Endothelial cell of umbilical vein (primary cell): ENCODE measurements at regions not wholly inside any gene's neighbourhood (a gene's known extent, or its start where the extent isn't known, plus 50 kb on each side); places are given as distances from the start of the nearest gene placed in this dataset.

Experiments used
- BruUV-seq: library from RNA; stranded (reverse); fragments of 400-500 nt; replicated peaks from 2 replicates; lab custom pipeline; 2021; lab: Mats Ljungman, UMichigan
- CTCF ChIA-PET: fragments of 300-600, 350-600 bp; sonication (Branson Sonifier 250); formaldehyde crosslinking; loops from one replicate; lab custom pipeline; 2021; ENCODE audit warnings: antibody characterized with exemption, inconsistent platforms; lab: Charles Lee
- POLR2A ChIA-PET: fragments of 300-600, 350-600 bp; sonication (Branson Sonifier 250); formaldehyde crosslinking; loops from one replicate; lab custom pipeline; 2021; ENCODE audit warnings: antibody characterized with exemption, inconsistent platforms; lab: Charles Lee
- DNase-seq: peaks from one replicate; pipeline ENCODE4 v3.0.0-alpha.2; 2011; ENCODE audit warnings: low read depth, low spot score
- FAIRE-seq: peaks from 2 replicates; lab custom pipeline; 2011; peaks lifted over from hg19 to GRCh38; lab: Jason Lieb, UNC
- H2AFZ ChIP-seq: 2 replicates; pipeline ENCODE4 v1.6.0; 2012; ENCODE audit warnings: low read depth, low read length, control low read depth, inconsistent platforms
- H3K27ac ChIP-seq: 2 replicates; pipeline ENCODE4 v1.5.1; 2011; ENCODE audit warnings: low read depth, mild to moderate bottlenecking, control low read depth, low read length, moderate library complexity; ENCODE audit not compliant: insufficient read depth
- H3K27me3 ChIP-seq, 2 experiments: 2 replicates each; pipeline versions ENCODE4 v1.6.0 to v1.6.1; 2011; ENCODE audit warnings: low read length in 2 of 2, mixed read lengths in 1 of 2; ENCODE audit not compliant: control insufficient read depth in 2 of 2, insufficient read depth in 2 of 2
- H3K36me3 ChIP-seq, 2 experiments: 2 replicates in 1 of 2; 3 replicates in 1 of 2; pipeline ENCODE4 v1.5.1; 2011; ENCODE audit warnings: low read length in 2 of 2, mild to moderate bottlenecking in 1 of 2, moderate library complexity in 1 of 2; ENCODE audit not compliant: control insufficient read depth in 2 of 2, insufficient read depth in 2 of 2; ENCODE audit errors: extremely low read depth in 1 of 2
- H3K4me1 ChIP-seq: 3 replicates; pipeline ENCODE4 v1.5.1; 2011; ENCODE audit warnings: mild to moderate bottlenecking, low read length; ENCODE audit not compliant: control insufficient read depth, insufficient read depth; ENCODE audit errors: extremely low read depth
- H3K4me2 ChIP-seq: 2 replicates; pipeline ENCODE4 v1.6.1; 2011; ENCODE audit warnings: low read length, control low read depth, mixed read lengths; ENCODE audit not compliant: insufficient read depth
- H3K4me3 ChIP-seq, 3 experiments: fragments of 200-600 bp in 1 of 3; sonication (generic), shearing (Covaris generic) in 1 of 3; replicated peaks in 1 of 3; 2 replicates each; pipeline ENCODE4 v1.5.1; 2011 to 2016; ENCODE audit warnings: control low read depth in 3 of 3, low read length in 3 of 3, mild to moderate bottlenecking in 2 of 3, inconsistent platforms in 1 of 3, low read depth in 1 of 3, moderate library complexity in 1 of 3; ENCODE audit not compliant: insufficient read depth in 1 of 3
- H3K79me2 ChIP-seq: 2 replicates; pipeline ENCODE4 v1.6.0; 2012; ENCODE audit warnings: low read length, inconsistent platforms; ENCODE audit not compliant: control insufficient read depth, insufficient read depth
- H3K9ac ChIP-seq: replicated peaks from 2 replicates; pipeline ENCODE3; 2011; ENCODE audit warnings: low read length, control low read depth; ENCODE audit not compliant: insufficient read depth; ENCODE audit errors: extremely low read depth
- H3K9me1 ChIP-seq: replicated peaks from 3 replicates; pipeline ENCODE4 v1.6.0; 2011; ENCODE audit warnings: mild to moderate bottlenecking, low read length; ENCODE audit not compliant: control insufficient read depth, insufficient read depth; ENCODE audit errors: extremely low read depth
- H3K9me3 ChIP-seq: replicated peaks from 2 replicates; pipeline ENCODE4 v1.5.1; 2012; ENCODE audit warnings: low read length, inconsistent platforms; ENCODE audit not compliant: control insufficient read depth, insufficient read depth
- H4K20me1 ChIP-seq: replicated peaks from 2 replicates; pipeline ENCODE3; 2011; ENCODE audit warnings: mild to moderate bottlenecking, low read length; ENCODE audit not compliant: control insufficient read depth, insufficient read depth; ENCODE audit errors: extremely low read depth
- EZH2 ChIP-seq: IDR thresholded peaks from 2 replicates; pipeline ENCODE4 v1.6.1; 2012; ENCODE audit warnings: borderline replicate concordance, low read depth, mild to moderate bottlenecking, moderate library complexity, low read length, inconsistent platforms; ENCODE audit not compliant: severe bottlenecking
- FOS ChIP-seq: IDR thresholded peaks from 2 replicates; pipeline ENCODE4 v1.6.1; 2011; ENCODE audit warnings: mild to moderate bottlenecking, low read length, moderate library complexity, borderline replicate concordance; ENCODE audit not compliant: insufficient read depth
- GATA2 ChIP-seq: IDR thresholded peaks from 2 replicates; pipeline ENCODE4 v1.7.0; 2011; ENCODE audit warnings: low read depth, mild to moderate bottlenecking, moderate library complexity, mixed read lengths, low read length; ENCODE audit not compliant: insufficient read length, insufficient read depth
- JUN ChIP-seq: IDR thresholded peaks from 2 replicates; pipeline ENCODE4 v1.6.1; 2011; ENCODE audit warnings: borderline replicate concordance, low read depth; ENCODE audit not compliant: insufficient read length, insufficient read depth
- MYC ChIP-seq: IDR thresholded peaks from one replicate; pipeline ENCODE4 v1.6.1; 2011; ENCODE audit warnings: mild to moderate bottlenecking, low read depth, low read length
- POLR2A ChIP-seq: IDR thresholded peaks from 2 replicates; pipeline ENCODE4 v1.6.1; 2012; ENCODE audit warnings: low read depth, mild to moderate bottlenecking, control low read depth, low read length
- POLR2AphosphoS5 ChIP-seq: IDR thresholded peaks from 2 replicates; pipeline ENCODE4 v1.6.1; 2012; ENCODE audit warnings: low read depth, mild to moderate bottlenecking, control low read depth, low read length, moderate library complexity; ENCODE audit not compliant: insufficient read depth
- dilution Hi-C: fragments of 300-500 bp; cut with MboI; formaldehyde crosslinking; loops from one replicate; pipeline ENCODE4 v1.15.0; 2019; ENCODE audit warnings: low sequenced_read_pairs; ENCODE audit not compliant: extremely low pct_ligation_motif_present
- intact Hi-C: fragments of 100-400 bp; cut with micrococcal nuclease; formaldehyde crosslinking; loops from one replicate; pipeline ENCODE4 v1.10.0; 2022
- TF ChIP-seq, protein P1 (sequence below), 2 donors: IDR thresholded peaks; 1 replicate in 1 of 2; 2 replicates in 1 of 2; pipeline ENCODE4 v1.5.1; 2011; ENCODE audit warnings: low read length in 2 of 2, mild to moderate bottlenecking in 2 of 2, moderate library complexity in 2 of 2, control low read depth in 1 of 2, inconsistent platforms in 1 of 2, low read depth in 1 of 2; ENCODE audit not compliant: insufficient read depth in 1 of 2; ENCODE audit errors: extremely low read depth in 1 of 2
- TF ChIP-seq, protein P2 (sequence below): IDR thresholded peaks from 2 replicates; pipeline ENCODE4 v1.6.1; 2011; ENCODE audit not compliant: insufficient read depth, insufficient read length

GRCh38 chr1:99083338-99083737 is 78.7 kb upstream of the PLPPR5 start:
- POLR2A ChIA-PET: no interaction called here
- BruUV-seq: no TSS peak
- no peaks in the 10 kb centered on the region for H4K20me1 ChIP-seq
- H3K79me2 ChIP-seq: no peaks in the 10 kb centered on the region
- intact Hi-C loops (loop anchor here (10.0 kb wide), 1 partner anchor 199 kb away; no protein-coding TSS in a partner anchor), dilution Hi-C loops (no loop called here)
- no peak overlapping the region for H3K4me2 ChIP-seq
- DNase-seq: no peak
- H3K9me3 ChIP-seq: no peaks in the 10 kb centered on the region
- H3K27ac ChIP-seq: no peak overlapping the region
- no peak overlapping the region for H2AFZ ChIP-seq
- H3K36me3 ChIP-seq: no peaks in the 10 kb centered on the region
- H3K4me1 ChIP-seq: no peaks in the 10 kb centered on the region
- TF ChIP-seq FOS: no peak
- TF ChIP-seq MYC: no peak
- TF ChIP-seq, protein P1, sequence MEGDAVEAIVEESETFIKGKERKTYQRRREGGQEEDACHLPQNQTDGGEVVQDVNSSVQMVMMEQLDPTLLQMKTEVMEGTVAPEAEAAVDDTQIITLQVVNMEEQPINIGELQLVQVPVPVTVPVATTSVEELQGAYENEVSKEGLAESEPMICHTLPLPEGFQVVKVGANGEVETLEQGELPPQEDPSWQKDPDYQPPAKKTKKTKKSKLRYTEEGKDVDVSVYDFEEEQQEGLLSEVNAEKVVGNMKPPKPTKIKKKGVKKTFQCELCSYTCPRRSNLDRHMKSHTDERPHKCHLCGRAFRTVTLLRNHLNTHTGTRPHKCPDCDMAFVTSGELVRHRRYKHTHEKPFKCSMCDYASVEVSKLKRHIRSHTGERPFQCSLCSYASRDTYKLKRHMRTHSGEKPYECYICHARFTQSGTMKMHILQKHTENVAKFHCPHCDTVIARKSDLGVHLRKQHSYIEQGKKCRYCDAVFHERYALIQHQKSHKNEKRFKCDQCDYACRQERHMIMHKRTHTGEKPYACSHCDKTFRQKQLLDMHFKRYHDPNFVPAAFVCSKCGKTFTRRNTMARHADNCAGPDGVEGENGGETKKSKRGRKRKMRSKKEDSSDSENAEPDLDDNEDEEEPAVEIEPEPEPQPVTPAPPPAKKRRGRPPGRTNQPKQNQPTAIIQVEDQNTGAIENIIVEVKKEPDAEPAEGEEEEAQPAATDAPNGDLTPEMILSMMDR (IDR thresholded peaks at IDR 0.05; ENCODE audit: extremely low read depth in 1 of 2, insufficient read depth in 1 of 2, low read depth in 1 of 2, low read length in 2 of 2): no peak
- no peak for TF ChIP-seq POLR2AphosphoS5
- TF ChIP-seq POLR2A: no peak
- TF ChIP-seq, protein P2, sequence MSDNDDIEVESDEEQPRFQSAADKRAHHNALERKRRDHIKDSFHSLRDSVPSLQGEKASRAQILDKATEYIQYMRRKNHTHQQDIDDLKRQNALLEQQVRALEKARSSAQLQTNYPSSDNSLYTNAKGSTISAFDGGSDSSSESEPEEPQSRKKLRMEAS: no peak
- TF ChIP-seq GATA2: no peak
- TF ChIP-seq EZH2: no peak
- no peak for TF ChIP-seq JUN
- no peak overlapping the region for H3K9ac ChIP-seq
- H3K27me3 ChIP-seq: peaks cover 0 to 2% of the 10 kb centered on the region in 2 experiments
- FAIRE-seq: no peak
- H3K9me1 ChIP-seq: no peaks in the 10 kb centered on the region
- CTCF ChIA-PET: no interaction called here
- H3K4me3 ChIP-seq: no peak overlapping the region
